ENCODE measurements at regions not wholly inside any gene's neighbourhood (a gene's known extent, or its start where the extent isn't known, plus 50 kb on each side); places are given as distances from the start of the nearest gene placed in this dataset.

DNA sequence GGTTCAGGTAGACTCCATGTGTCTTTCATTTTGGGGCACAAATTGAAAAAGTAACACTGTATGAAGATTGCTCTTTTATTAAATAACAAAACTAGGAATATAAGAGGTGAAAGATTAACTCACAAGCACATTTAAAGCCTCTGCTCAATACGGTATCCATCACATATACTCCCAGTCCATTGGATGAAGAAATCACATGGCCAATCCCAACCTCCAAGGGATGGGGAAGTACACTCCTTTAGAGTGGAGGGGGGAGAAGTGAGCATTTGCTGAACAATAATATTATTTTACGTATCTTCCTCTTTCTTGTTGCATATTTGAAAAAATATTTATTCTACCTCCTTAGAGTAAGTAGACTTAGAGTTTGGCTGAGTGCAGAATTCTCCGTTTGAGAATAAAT, 316.5 kb downstream of the LMX1A start:
- H2AFZ ChIP-seq, result no peak overlapping the region
- 25 to 26% methylated on average over 3 of the region's 3 CpGs for WGBS, 2 experiments (ENCODE audit: low coverage in 1 of 2, low lambda C conversion rate in 2 of 2, missing lambda C conversion rate in 2 of 2)
- H3K79me2 ChIP-seq (ENCODE audit: insufficient read depth), result no peaks in the 10 kb centered on the region
- DNase-seq, result no peak
- no peaks in the 10 kb centered on the region for H3F3A ChIP-seq (ENCODE audit: insufficient read depth)
- no peaks in the 10 kb centered on the region for H4K20me1 ChIP-seq (ENCODE audit: insufficient read depth)
- no peaks in the 10 kb centered on the region for H3K4me1 ChIP-seq (ENCODE audit: insufficient read depth)
- no peak overlapping the region for H3K4me2 ChIP-seq (ENCODE audit: unreplicated experiment)
- H3K4me3 ChIP-seq, result no peak overlapping the region
- in situ Hi-C loops (cut with MboI), result no loop called here
- no peaks in the 10 kb centered on the region for H3K9me3 ChIP-seq (ENCODE audit: low read depth)
- H3K36me3 ChIP-seq (ENCODE audit: low read depth), result no peaks in the 10 kb centered on the region
- H3K27ac ChIP-seq, result no peak overlapping the region
- no peaks in the 10 kb centered on the region for H3K9me2 ChIP-seq (ENCODE audit: insufficient read depth)
- no peaks in the 10 kb centered on the region; the same call in 1 of the 2 replicates for H3K27me3 ChIP-seq (replicated peaks; ENCODE audit: insufficient read depth)
- TF ChIP-seq EZH2phosphoT487 (IDR thresholded peaks at IDR 0.05; ENCODE audit: insufficient read depth, low read depth) (no peak), EZH2 (IDR thresholded peaks at IDR 0.05; ENCODE audit: insufficient read depth, poor library complexity, severe bottlenecking) (no peak)
- no peak overlapping the region for H3K9ac ChIP-seq

DNA sequence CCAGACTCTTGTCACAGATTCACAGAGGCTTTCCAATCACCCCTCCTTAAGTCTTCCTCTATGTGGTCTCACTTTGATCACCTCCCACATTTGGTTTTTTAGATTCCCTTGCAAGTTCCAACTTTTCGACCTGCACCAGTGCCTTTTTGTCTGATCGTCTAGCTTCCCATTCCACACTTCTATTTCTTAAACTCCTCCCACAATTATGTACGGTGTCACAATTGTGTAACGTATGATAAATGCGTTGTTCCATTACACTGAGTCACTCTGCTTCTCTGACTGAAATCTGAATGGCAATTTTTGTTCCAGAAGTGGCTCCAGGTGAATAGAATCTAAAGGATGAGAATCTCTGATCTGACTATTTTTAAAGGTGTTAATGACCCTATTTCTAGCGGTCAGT, 320.1 kb downstream of the LMX1A start:
- TF ChIP-seq EZH2 (IDR thresholded peaks at IDR 0.05; ENCODE audit: insufficient read depth, poor library complexity, severe bottlenecking), result no peak
- TF ChIP-seq EZH2phosphoT487 (IDR thresholded peaks at IDR 0.05; ENCODE audit: insufficient read depth, low read depth), result no peak
- Histone ChIP-seq H3K4me1 (ENCODE audit: insufficient read depth) (no peaks in the 10 kb centered on the region), H3K79me2 (ENCODE audit: insufficient read depth) (no peaks in the 10 kb centered on the region), H3K9ac (no peak overlapping the region), H3K9me3 (ENCODE audit: low read depth) (no peaks in the 10 kb centered on the region), H4K20me1 (ENCODE audit: insufficient read depth) (no peaks in the 10 kb centered on the region), H3K27ac (no peak overlapping the region), H3K27me3 (replicated peaks; ENCODE audit: insufficient read depth) (no peaks in the 10 kb centered on the region; the same call in 1 of the 2 replicates), H3F3A (ENCODE audit: insufficient read depth) (no peaks in the 10 kb centered on the region), H3K9me2 (ENCODE audit: insufficient read depth) (no peaks in the 10 kb centered on the region), H3K4me2 (ENCODE audit: unreplicated experiment) (no peak overlapping the region), H2AFZ (no peak overlapping the region), H3K36me3 (ENCODE audit: low read depth) (no peaks in the 10 kb centered on the region), H3K4me3 (no peak overlapping the region)
- no peak for DNase-seq
- in situ Hi-C loops (cut with MboI), result no loop called here
- WGBS, 2 experiments (ENCODE audit: low coverage in 1 of 2, low lambda C conversion rate in 2 of 2, missing lambda C conversion rate in 2 of 2), result 58 to 59% methylated on average over 6 of the region's 6 CpGs

- no peaks in the 10 kb centered on the region for H3K27me3 ChIP-seq (replicated peaks; ENCODE audit: insufficient read depth)
- H3K4me2 ChIP-seq (ENCODE audit: unreplicated experiment), result no peak overlapping the region
- no peak overlapping the region for H3K4me3 ChIP-seq
- no peaks in the 10 kb centered on the region for H3K9me3 ChIP-seq (ENCODE audit: low read depth)
- no peak overlapping the region for H3K9ac ChIP-seq
- no peaks in the 10 kb centered on the region for H3K9me2 ChIP-seq (ENCODE audit: insufficient read depth)
- no peaks in the 10 kb centered on the region for H3F3A ChIP-seq (ENCODE audit: insufficient read depth)
- peak; percentile 26 for DNase-seq
- no peak overlapping the region for H2AFZ ChIP-seq
- no peaks in the 10 kb centered on the region for H3K4me1 ChIP-seq (ENCODE audit: insufficient read depth)
- no peaks in the 10 kb centered on the region for H3K79me2 ChIP-seq (ENCODE audit: insufficient read depth)
- in situ Hi-C loops (cut with MboI), result no loop called here
- WGBS, 2 experiments (ENCODE audit: low coverage in 1 of 2, low lambda C conversion rate in 2 of 2, missing lambda C conversion rate in 2 of 2), result 47 to 49% methylated on average over 3 of the region's 3 CpGs
- no peaks in the 10 kb centered on the region for H4K20me1 ChIP-seq (ENCODE audit: insufficient read depth)
- TF ChIP-seq EZH2phosphoT487 (IDR thresholded peaks at IDR 0.05; ENCODE audit: insufficient read depth, low read depth) (no peak), EZH2 (IDR thresholded peaks at IDR 0.05; ENCODE audit: insufficient read depth, poor library complexity, severe bottlenecking) (no peak)
- no peak overlapping the region for H3K27ac ChIP-seq
- H3K36me3 ChIP-seq (ENCODE audit: low read depth), result no peaks in the 10 kb centered on the region
Measured at GRCh38 chr1:165034136-165034809, 322.2 kb downstream of the LMX1A start.

DNA sequence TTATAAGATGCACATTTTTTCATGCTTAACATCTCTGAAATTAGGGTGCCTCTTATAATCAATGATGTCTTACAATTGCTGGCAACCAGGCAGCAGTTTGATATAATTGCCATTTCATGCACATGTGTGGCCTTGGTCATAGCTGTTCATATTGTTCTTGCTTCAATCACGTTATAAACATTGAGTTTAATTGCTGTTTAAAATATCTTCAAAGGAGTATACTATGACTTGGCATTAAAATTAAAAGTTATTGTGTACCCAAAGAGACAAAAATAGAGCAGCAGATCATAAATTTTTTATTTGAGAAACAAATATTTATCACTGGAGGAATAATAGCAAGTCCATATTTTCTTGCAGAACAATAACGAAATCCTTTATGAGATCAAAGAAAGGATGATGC, 325.5 kb downstream of the LMX1A start:
- Histone ChIP-seq H3K4me3 (no peak overlapping the region), H4K20me1 (ENCODE audit: insufficient read depth) (no peaks in the 10 kb centered on the region), H3K36me3 (ENCODE audit: low read depth) (no peaks in the 10 kb centered on the region), H3K4me1 (ENCODE audit: insufficient read depth) (no peaks in the 10 kb centered on the region), H3F3A (ENCODE audit: insufficient read depth) (no peaks in the 10 kb centered on the region), H3K9me3 (ENCODE audit: low read depth) (no peaks in the 10 kb centered on the region), H2AFZ (no peak overlapping the region), H3K4me2 (ENCODE audit: unreplicated experiment) (no peak overlapping the region), H3K79me2 (ENCODE audit: insufficient read depth) (no peaks in the 10 kb centered on the region), H3K9ac (no peak overlapping the region), H3K27ac (no peak overlapping the region), H3K27me3 (replicated peaks; ENCODE audit: insufficient read depth) (no peaks in the 10 kb centered on the region), H3K9me2 (ENCODE audit: insufficient read depth) (no peaks in the 10 kb centered on the region)
- in situ Hi-C loops (cut with MboI), result no loop called here
- 28 to 29% methylated on average over 2 of the region's 2 CpGs for WGBS, 2 experiments (ENCODE audit: low coverage in 1 of 2, low lambda C conversion rate in 2 of 2, missing lambda C conversion rate in 2 of 2)
- no peak for TF ChIP-seq EZH2 (IDR thresholded peaks at IDR 0.05; ENCODE audit: insufficient read depth, poor library complexity, severe bottlenecking)
- TF ChIP-seq EZH2phosphoT487 (IDR thresholded peaks at IDR 0.05; ENCODE audit: insufficient read depth, low read depth), result no peak
- no peak for DNase-seq
